A673 (cell line): ENCODE measurements at regions not wholly inside any gene's neighbourhood (a gene's known extent, or its start where the extent isn't known, plus 50 kb on each side); places are given as distances from the start of the nearest gene placed in this dataset.

Experiments used
- CTCF ChIP-seq: fragments of 300-800, 200-600 bp; sonication (generic); conservative IDR thresholded peaks from 2 replicates; pipeline ENCODE4 v1.5.1; 2017; ENCODE audit warnings: low read depth, mild to moderate bottlenecking, antibody characterized with exemption, low read length, moderate library complexity, mixed read lengths
- EZH2 ChIP-seq: fragments of 200-600 bp; sonication (generic); IDR thresholded peaks from 2 replicates; pipeline ENCODE4 v1.6.1; 2017; ENCODE audit warnings: borderline replicate concordance, low read depth, mild to moderate bottlenecking, mixed read lengths, antibody characterized with exemption, low read length; ENCODE audit not compliant: poor library complexity, severe bottlenecking

GRCh38 chr20:4568361-4568959 lies 117.8 kb upstream of the PRNP start:
- TF ChIP-seq EZH2, result no peak
- TF ChIP-seq CTCF, result no peak
